GF-D8 (cell line): ENCODE measurements at regions not wholly inside any gene's neighbourhood (a gene's known extent, or its start where the extent isn't known, plus 50 kb on each side); places are given as distances from the start of the nearest gene placed in this dataset.
"Not testable (repeated sequence)": the region's sequence is repeated elsewhere in the genome, so short reads cannot be mapped to it uniquely, and the experiment has no call there.

Experiments
- DNase-seq: peaks from one replicate; lab custom pipeline; 2025; lab: John Stamatoyannopoulos, UW

DNA sequence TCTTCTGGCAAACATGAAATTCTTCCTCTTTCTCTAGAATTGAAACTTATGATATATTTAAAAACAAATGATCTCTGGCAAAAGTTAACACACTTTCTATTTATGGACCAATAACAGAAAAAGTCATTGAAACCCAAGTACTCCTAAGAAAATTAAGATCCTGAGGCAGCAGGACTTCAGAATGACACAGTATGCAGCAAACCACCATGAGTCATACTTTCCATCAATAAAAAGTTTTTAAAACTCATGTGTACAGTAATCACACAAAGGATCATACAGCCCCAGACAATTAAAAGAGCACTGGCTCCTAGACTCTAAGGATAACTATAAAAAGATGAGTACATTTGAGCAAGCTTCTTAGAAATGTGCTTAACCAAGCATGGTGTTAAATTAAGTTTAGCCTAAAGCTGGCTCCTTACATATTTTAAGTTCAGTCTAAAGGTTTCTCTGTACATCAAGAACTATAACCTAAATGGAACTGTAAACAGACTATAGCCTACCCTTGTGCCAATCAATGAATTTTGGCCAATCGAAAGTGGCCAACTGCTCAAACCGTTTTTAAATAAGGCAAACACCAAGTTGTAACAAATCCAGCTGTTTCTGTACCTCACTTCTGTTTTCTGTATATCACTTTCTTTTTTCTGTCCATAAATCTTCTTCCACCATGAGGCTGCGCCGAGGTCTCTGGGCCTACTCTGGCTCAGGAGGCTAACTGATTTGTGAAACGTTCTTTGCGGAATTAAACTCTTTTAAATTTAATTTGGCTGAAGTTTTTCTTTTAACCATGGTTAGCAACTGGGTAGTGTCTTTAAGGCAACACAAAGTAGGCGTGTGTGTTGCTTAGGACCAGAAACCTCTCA is 232.1 kb upstream of the PIK3R1 start:
- no peak for DNase-seq

DNA sequence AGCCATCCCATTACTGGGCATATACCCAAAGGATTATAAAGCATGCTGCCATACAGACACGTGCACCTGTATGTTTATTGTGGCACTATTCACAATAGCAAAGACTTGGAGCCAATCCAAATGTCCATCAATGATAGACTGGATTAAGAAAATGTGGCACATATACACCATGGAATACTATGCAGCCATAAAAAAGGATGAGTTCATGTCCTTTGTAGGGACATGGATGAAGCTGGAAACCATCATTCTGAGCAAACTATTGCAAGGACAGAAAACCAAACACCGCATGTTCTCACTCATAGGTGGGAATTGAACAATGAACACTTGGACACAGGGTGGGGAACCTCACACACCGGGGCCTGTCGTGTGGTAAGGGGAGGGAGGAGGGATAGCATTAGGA is 233.4 kb upstream of the PIK3R1 start:
- DNase-seq, result not testable (repeated sequence)

DNA sequence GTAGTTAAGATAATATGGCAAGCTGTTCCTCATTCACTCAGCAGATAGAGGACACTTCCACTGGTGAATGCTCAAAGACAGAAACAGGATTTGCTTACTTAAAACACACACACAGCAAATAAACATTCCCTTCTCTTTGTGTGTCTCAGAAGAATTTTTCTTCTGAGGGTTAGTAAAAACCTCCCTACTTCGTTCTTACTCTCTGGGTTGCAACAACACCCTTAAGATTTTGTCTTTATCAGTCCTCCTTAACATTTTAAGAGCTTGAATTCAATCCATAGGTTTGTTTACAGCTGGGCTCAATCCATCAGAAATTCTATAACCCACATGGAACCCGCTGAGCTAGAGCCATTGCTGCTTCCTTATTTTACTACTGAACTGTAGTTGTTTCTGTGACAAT is 237.4 kb upstream of the PIK3R1 start:
- no peak for DNase-seq

DNA sequence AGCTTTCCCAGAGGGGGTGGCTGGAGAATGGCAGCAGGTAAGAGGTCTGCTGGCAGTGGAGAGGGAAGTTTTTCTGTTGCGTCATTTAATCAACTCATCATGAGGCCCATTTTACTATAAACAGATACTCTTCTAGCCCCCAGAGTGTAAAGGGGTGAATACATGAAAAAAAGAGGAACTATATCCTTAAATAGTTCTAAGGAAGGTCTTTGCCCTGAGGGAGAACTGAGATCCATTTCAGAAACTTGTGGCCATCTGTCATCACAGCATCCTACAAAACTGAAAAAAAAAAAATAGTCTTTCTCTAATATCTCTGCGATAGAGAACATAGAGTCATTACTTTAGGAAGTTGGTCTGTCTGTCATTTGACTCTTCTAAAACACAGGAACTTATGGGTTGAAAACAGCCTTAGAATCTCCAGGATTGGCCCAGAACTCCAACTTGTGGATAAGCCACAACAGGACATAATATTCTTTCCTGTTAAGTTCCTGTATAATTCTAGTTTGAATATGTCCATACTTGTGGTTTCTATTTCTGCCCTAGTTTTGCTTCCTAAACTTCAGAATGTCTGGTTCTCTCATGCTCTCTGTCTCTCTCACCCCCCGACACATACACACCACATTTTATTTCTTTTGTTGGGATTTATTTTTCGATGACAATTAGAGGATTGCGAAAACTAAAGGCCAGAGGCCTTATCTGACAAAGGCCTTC is 238.5 kb upstream of the PIK3R1 start:
- DNase-seq, result no peak

DNA sequence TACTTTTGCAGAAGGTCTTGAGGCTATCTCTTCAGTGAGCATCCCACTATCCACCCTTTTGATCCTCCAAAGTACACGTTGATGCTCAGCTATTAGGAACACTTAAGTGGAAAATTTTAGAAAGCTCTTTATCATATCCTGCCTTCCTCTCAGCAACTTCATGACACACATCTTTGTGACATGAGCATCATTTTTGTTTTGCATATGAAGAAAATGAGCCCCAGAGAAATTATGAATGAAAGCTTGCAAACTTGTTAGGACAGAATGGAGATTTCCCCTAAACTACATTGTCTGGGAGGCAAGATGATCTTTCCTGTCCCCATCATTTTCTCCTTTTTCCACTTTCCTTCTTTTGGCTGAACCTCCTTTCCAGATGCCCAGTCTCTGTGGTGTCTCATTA is 239.4 kb upstream of the PIK3R1 start:
- DNase-seq, result no peak

DNA sequence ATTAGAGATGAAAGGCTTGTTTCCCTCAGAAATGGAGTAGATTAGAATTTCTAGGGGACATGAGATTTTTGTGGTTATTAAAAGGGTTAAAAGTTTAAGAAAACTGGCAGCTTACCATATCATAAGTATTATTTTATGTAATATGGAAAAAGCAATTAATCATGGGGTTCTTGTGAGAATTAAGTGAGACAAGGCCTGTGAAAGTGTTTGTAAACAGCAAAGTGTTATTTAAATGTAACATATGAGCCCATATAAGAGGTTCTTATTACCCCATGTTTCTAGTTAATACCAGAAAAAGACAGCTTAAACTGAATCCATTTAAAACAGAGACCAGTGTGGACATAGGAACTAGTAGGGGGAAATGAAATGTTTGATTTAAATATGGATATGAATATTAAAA is 241.1 kb upstream of the PIK3R1 start:
- DNase-seq, result no peak

DNA sequence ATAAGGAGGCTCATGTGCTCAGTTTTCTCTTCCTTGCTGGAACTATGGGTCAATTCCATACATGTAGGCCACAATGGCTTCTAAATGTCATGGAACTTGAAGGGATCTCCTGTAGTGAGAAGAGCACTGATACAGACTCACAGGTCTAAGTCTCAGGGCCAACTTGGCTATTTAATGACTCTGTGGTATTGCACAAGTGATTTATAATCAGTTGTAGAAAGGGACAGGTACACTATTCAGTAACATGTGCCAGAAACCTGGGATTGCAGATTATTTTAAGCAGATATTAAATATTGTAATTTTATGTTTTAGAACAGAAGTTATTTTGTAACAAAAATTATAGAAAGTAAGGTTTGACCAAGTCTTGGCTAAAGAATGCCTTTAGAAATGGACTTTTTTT is 241.5 kb upstream of the PIK3R1 start:
- no peak for DNase-seq

DNA sequence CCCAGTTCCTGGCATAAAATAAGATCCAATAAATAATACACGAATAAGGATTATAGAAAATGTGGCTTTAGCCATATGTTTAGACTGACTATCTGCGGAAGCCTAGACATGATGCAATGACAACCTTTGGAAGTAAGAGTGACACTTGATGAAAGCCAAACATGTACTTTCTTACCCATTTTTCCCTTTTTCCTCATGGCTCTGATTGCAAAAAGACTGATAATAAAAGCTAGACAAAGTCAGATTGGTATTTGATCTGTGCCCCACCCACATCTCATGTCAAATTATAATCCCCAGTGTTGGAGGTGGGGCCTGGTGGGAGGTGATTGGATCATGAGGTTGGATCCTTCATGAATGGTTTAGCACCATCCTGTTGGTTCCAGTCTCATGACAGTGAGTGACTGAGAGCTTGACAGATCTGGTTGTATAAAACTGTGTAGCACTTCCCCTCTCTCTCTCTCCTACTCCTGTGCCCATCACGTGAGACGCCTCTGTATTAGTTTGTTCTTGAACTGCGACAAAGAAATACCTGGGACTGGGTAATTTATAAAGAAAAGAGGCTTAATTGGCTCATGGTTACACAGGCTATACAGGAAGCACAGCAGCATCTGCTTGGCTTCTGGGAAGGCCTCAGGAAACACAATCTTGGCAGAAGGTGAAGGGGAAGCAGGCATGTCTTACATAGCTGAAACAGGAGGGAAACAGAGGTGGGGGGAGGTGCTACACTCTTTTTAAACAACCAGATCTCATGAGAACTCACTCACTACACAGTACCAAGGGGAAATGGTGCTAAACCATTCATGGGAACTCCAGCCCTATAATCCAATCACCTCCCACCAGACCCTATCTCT is 243.4 kb upstream of the PIK3R1 start:
- DNase-seq, result no peak

DNA sequence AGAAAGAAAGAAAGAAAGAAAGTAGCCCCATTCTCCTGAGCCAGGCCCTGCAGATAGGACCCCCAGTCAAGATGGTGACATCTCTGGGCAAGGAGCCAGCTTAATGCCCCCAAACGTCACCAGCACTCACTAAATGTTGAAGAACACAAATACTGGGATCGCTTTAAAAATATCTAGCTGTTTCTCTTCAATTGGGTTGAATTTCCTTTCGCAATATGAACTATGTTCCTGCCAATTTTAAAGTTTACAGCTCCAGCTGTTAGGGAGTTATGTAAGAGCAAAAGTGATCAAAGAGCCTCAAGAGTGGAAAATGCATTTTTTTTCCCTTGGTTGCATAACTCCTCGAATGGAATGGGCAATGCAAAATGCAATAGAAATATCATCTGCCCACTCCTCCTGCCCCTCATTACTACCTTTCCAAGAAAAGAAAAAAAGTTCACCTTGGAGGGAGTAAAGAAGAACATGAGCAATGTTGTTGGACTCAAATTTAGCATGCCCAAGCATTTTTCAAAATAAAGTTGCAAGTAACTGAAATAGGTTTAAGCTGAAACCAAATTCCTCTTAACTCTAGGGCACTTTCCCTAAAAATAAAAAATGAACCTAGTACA is 244.2 kb upstream of the PIK3R1 start:
- DNase-seq, result no peak

DNA sequence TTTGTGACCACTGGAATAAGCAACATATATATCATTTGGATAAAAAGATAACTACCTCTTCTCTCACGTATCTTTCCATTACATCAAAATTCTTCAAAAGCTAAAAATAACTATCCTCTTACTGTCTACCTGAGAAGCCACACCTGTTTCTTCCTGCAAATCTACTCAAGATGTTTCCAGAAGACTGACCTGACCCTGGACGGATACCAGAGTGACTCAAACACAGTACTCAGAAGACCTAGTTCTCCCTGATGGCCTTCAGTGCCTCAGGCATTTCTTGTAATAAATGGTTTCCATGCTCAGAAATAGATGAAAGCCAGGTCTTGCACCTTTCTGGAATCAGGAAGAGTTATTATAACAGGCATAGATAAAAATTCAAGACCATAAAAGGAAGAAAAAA is 245.9 kb upstream of the PIK3R1 start:
- DNase-seq, result no peak

DNA sequence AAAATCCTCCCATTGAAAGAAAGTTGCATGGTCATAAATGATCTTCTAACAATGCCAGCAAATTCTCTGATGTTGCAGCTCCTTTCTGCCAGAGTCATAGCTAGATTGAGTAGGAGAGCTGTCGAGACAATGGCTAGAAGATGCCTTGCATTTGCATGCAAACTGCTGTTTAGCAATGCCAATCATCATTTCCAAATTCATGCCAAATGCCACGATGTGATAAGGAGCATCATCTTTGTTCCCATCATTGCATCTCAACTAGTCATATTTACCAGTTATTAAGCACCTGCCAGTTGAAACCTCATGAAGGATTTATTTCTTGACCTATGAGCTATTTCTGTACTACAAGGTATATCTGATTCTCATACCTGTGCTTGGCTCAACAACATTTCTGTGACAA is 246.4 kb upstream of the PIK3R1 start:
- DNase-seq, result no peak

DNA sequence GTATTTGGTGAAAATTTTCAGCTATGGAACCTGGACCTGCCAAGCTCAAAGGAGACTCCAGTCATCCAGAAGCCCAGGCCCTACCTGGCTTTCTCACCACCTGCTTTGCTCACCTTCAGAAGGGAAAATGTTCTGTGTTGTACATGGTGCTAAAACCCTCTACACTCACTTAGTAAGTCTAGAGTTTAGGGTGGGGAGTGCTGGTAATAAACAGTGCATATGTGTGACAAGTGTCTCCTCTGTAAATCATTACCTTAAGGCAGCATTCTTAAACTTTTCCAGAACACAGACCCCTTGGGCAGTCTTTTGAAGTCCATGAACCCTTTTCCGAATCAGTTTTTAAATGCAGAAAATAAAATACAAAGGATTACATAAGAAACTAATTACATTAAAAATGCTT is 248.8 kb upstream of the PIK3R1 start:
- DNase-seq, result no peak

DNA sequence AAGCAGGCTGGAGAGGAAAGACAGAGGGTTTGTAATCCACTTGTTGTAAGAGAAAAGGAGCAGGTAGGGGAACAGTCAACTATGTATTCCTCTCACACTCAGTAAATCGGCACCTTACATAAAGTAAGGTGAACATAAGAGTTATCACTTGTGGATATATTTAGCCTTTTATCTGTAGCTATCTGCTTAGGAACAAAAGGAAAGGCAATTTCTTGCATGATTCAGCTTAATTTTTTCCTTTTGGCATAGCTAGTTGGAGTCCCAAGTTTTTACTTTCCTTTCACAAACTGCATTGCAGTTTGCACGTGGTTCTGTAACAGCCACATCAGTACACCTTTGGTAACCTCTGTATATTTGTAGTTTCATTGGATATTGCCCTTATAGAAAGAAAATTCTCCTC is 250.9 kb upstream of the PIK3R1 start:
- no peak for DNase-seq

DNA sequence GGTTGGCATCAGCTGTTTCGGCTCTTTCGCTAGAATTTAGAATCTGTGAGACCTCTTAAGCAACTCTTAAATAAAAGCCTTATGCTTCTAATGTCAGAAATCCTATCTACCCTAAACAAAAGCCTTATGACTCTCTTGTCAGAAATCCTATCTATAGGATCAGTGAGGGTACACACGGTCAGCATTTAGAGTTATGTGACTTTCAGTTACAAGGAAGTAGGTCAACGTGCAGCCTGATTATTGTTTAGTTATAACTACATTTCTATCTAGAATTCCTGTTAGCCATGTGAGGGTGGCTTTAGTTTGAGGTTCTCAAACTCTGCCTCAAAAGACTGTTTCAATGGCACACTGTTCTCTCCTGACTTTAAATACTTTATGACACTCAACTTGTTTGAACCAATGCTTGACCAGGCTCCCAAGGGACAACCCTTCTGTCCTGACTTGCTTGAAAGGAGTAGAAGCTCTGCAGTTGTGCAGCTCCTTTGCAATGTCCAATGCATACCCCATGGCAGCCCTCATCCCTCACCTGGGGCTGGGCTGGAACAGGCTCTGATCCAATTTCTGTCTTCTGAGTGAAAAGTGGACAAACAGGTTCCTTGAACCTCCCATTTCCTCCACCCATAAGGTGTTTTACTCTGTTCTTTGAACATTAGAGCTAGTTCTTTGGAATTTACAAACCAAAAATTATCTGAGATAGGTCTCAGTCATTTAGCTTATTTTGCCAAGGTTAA is 251.6 kb upstream of the PIK3R1 start:
- no peak for DNase-seq

DNA sequence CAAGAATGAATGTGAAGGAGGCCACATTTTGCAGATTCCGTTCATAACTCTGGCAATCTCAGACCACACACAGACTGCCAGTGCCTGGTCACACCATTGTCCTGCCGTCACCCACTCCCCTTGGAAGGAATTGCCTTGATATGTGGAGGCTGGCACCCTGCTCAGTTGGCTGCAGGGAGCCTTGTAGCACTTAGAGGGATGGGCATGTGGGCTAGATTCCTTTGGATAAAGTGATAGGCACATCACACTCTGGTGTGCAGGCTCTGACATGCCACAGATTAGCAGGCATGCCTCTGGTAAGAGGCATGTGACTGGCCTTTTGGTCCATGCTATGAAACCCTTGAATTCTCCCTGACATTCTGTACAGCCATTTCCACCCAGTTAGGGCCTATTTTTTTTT is 254.6 kb upstream of the PIK3R1 start:
- DNase-seq, result no peak

DNA sequence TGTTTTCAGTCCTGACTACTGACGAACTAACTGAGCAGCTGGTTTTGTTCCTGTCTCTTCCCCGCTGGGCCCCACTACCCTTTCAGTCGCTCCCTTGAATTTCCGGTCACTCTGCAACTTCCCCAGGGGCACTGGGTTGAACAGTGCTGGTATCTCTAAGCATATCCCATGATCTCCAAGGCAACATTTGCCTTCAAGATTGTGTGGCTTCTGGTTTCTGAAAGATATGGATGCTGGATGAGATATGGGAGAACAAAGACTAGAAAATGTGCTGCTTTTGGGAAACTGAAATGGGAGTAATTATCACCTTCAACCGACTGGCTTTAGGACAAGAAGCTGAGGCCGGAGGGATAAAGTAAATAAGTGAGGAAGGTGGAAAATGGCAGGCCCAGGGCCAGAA is 258.2 kb upstream of the PIK3R1 start:
- no peak for DNase-seq

DNA sequence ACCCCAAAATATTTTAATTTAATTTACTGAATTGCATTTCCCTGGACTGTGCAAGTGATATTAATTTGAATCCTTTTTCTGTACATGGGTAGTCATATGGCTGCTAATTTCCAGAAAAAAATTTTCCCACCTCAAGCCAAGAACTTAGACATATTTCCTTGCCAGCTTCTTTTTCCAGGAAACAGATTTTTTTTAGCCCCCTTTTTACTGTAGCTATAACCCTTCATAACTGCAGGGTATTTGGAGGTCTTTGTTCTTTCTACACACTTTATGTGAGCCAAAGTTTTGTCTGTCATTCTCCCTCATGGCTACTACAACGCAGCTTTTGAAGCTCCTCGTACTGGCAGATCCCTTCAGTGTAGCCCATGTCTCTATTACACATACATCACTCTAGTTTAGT is 261.2 kb upstream of the PIK3R1 start:
- no peak for DNase-seq

DNA sequence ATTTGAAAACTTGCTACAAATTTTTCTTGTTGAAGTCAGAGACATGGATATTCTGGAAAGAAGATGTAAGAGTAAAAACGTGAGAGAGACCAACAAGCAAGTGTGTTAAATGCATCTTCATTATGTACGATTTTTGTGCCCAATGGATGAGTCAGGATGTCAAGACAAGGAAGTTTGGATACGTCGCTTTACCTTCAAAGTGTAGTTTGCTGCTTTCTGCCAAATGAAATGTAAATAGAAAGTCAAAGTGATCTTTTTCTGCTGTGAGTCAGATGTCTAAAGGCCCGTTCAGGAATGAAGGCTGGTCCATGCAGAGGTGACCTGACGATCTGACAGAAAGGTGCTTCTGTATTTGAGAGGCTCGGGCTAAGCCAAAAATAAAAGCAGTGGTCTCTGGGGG is 273.1 kb upstream of the PIK3R1 start:
- no peak for DNase-seq

DNA sequence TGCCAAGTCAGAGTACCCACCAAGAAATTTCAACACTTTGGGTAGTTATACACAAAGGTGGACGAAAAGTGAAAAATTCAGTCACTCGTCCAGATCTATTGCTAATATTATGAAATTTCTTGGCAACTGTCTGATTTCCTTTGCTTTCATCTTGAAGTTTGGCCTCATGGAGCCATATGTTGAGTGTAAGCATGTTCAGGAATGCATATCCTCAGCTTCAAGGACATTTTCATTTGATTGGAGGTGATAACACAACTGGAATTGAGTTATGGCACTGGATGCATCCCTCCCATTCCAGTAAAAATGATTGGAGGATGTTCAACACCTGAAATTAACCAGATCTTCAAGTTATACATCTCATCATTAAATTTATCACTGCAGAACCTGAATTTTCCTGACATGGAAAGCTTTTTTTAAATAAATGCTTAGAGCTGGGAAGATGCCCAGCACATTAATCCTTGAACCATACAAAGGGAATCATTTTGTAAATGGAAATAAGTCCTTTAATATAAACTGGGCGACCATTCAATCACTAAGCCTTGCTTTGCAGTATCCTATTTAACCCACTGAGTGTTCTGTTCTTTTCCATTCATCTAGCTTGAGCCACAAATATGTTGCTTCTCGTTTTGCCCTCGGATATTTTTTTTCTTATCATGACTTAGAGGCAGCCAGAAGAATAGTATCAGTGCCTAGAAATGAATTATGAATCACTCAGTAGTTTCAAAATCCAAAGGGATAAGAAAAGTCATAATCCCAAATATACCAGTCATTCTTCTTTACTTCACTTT is 273.7 kb upstream of the PIK3R1 start:
- no peak for DNase-seq

DNA sequence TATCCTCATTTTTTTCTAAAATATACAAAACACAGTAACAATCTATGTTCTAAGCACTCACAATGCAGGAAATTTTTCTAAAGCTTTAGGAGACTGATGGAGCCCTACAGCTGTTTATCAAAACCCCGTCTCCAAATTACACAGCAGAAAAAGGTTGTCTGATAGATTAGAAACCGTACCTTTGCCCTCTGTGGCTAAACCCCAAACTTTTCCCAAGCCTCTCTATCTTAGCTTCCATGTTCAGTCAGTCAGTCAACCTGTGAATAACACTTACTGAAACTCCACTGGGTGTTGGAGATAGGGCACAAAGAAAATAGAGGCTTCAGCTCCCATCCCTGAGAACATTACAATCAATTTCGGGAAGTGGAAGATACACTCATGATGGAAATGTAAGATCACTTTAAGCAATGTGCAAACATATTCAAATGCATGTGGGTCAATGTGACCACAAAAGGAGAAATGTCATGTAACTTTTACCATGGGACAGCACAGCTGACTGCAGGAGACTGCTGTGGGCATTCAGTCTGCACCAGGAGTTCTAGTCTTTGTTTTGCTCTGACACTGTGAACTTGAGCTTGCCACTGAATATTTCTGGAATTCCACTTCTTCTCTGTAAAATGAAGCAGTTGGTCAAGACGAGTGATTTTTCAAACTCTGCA is 279.5 kb upstream of the PIK3R1 start:
- DNase-seq, result no peak
